NOMO-1 treated with dmso at 0.1 percent for 144 hours (cell line): ENCODE measurements at regions not wholly inside any gene's neighbourhood (a gene's known extent, or its start where the extent isn't known, plus 50 kb on each side); places are given as distances from the start of the nearest gene placed in this dataset.
"Not testable (repeated sequence)": the region's sequence is repeated elsewhere in the genome, so short reads cannot be mapped to it uniquely, and the experiment has no call there.

Source experiments
- DNase-seq: peaks from one replicate; lab custom pipeline; 2025; ENCODE audit not compliant: unreplicated experiment; lab: John Stamatoyannopoulos, UW

DNA sequence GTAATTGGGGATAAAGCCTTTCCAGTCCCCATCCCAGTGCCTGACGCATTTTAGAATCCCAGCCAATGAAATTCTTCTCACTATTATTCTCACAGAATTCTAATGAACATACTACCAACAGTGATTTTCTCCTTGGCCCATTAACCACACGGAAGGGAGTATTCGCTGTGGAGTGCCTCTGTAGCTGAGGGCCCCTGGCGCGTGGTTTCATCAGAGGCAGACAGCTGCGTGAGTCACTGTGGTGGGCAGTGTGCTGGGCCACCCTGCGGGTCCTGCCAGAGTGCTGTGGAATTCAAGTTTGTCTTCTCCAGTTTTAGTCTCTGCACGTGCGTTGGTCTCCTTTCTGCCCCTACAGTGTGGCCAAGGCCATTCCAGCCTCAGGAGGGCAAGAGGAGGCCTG lies 335.4 kb upstream of the FAT1 start:
- no peak for DNase-seq

DNA sequence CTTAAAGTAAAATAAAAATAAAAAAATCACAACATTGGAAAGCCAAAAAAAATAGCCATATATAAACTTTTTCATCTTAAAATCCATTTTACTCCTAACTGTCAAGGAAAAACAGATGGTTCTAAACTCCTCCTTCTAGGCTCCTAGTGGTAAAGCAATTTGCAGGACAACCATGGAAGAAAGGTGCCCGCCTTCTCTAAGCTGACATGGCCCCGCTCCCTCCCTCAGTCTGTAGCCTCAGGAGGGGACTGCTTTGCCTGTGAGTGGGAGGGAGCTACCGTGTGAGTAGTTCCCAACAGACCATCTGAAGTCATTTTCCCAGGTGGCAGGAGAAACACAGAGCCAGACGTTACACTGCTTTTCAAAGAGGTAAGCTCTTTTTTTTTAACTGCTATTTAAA lies 336.2 kb upstream of the FAT1 start:
- DNase-seq: no peak

DNA sequence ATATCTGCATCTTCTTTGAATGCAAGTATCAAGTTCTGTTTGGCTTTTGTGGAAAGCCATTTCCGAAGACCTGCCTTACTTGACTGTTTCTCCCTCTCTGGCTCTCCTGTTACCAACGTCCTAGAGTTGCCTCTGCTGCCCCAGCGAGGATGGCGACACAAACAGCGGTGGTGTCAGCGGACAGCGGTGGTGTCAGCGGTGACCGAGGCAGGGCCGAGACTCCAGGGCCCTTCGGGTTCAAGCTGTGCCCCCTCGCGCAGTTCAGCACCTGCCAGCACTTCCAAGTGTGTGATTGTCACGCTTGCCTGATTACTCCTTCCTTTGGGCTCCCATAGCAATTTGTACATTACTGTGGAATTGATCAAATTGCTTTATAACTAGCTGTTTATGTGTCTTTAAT lies 336.9 kb upstream of the FAT1 start:
- DNase-seq: no peak

DNA sequence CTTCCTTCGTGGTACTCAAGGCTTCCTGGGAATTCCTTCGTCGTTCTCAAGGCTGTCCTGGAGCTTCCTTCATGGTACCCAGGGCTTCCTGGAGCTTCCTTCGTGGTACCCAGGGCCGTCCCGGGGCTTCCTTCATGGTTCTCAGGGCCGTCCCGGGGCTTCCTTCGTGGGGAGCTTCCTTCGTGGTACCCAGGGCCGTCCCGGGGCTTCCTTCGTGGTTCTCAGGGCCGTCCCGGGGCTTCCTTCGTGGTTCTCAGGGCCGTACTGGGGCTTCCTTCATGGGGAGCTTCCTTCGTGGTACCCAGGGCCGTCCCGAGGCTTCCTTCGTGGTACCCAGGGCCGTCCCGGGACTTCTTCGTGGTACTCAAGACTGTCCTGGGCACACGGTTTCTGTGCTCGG lies 339.6 kb upstream of the FAT1 start:
- no peak for DNase-seq

DNA sequence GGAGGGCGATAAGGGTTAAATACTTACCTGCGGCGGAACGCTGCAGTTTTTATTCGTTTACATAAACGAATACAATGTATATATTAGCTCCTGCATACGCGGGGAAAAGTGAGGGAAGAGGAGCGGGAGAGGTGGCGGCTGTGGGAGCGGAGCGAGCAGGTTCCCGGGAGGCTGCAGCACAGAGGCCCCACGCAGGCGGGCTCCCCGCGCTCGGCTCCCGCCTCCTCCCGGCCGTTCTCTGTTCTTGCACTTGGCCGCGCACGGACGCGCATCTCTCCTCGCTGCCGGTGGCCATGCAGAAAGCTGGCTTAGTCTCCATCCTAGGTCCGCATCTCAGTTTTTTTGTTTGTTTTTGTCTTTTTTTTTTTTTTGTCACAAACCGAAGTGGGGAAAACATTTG lies 340.4 kb upstream of the FAT1 start:
- no peak for DNase-seq

DNA sequence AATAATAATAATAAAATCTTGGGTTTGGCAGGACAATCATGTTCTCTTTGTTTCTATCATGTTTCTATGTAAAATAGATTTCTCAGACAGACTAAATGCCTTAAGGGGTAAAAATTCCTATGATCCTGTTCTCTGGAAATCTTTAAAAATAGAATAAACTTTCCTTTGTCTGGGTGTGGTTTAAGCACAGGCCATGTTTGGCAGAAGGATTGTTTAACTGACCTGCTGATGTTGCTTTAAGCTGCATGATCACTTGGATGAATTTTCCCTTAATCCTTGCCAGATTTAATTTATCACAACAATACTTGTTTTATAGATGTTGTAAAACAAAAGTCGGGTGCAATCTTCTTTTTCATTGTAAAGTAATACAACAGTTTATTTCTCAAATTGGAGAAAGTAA lies 341.7 kb upstream of the FAT1 start:
- DNase-seq: no peak

DNA sequence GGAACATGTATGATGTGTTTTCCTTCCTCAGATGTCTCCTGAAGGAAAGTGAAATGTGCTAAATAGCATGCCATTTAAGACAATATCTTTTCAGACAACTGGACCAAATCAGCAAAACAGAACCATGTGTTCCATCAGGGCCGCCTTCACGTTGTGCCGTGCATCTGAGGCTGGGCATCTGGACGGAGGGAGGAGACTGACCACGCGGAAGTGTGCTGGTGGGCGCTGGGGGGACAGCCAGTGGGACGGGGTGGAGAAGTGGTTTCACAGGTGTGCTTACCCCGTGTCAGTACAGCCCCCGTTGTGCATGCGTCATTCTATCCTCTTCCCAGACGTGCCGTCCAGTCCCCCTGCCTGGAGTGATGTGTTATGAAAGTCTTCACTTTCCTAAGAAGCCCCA lies 342.1 kb upstream of the FAT1 start:
- no peak for DNase-seq

DNA sequence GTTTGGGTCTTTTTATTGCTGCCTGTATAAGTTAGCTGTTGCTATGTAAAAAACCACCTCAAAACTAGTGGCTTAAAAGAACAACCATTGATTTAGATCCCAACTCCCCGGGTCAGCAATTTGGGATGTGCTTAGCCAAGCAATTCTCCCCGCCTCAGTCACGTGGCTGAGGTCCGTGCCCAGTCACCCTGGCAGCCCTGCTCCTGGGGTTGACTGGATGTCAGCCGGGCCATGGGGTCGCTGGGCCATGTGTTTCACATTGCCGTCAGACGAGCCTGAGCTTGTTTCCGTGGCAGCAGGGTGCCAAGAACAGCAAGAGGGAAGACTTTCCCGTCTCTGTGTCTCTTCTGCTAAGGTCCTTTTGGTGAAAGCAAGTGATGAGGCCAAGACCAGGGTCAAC lies 345.7 kb upstream of the FAT1 start:
- no peak for DNase-seq

DNA sequence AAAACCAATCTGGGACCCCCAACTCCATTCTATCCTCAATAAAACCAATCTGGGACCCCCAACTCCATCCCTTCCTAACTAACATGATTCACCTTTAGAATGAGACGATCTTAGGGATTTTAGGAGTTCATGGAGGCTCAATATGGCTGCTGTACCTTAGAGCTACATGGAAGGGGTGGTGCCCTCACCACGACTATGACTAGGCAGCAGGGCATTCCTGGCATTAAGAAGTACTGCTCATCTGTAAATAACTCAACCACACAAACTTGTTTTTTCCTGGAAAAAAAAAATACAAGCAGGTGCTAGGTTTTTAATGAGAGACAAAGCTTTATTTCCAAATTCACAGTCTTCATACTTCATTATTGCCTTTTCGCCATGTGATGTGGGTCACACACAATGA lies 346.5 kb upstream of the FAT1 start:
- no peak for DNase-seq

DNA sequence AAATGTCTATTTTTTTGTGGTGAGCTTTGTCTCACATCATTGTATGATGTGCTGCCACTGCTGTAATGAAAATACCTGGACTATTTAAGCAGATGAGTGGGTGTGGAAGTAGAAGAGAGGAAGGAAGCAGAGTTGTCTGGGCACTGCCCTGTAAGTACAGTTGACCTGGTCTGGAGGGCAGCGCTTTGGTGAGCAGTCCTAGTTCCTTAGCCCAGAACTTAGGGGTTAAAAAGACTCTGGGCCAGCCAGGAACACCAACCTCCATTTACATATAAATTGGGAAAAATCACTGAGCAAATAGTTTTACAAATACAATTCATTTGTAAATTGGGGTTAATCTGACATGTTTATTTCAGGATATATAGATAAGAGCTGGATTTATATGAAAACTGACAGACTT lies 347.1 kb upstream of the FAT1 start:
- DNase-seq: no peak

DNA sequence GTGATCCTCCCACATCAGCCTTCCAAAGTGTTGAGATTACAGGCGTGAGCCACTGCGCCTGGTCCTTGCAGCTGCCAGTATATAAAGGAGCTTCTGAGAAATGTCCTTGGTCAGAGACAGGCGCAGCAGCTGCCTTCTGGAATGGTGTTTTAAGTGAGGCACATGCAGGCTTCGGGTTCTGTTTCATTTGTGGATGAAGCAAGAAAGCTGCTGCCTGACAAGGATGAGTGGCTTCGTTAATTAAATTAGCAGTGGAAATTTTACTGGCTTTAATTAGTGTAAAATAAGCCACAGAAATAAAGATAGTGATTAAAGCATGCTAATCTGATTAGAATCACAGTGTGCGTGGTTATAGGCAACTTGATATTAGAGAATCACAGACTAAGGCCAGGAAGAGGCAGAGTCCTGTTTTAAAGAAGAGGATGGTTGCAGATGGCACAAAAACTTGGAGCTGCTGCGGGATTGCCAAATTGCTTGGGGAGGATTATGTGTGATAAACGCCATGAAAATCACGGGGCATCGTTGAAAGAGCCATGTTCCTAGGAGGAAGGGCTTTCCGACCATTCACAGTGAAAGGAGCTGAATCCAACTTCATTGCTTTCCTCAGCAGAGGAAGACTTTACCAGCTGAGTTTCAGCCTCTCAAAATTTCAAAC lies 348.4 kb upstream of the FAT1 start:
- no peak for DNase-seq

DNA sequence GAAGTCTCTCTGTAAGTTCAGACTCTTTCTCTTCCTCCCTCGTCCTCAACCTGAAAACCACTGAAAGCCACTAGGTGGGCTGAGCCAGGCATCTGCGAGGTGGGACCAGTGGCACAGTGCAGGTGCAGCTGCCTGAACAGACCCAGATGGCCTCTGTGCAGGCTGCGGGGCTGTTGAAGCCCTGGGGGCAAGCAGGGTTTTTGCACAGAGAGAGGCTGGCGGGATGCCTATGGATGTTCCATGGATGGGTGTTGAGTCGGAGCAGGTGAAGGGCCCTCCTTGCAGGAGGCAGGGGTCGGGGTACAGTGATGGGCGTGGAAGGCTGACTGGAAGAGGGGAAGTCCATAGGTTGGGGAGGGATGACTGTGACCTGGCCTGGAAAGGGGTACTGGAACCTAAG lies 350.2 kb upstream of the FAT1 start:
- DNase-seq: no peak

DNA sequence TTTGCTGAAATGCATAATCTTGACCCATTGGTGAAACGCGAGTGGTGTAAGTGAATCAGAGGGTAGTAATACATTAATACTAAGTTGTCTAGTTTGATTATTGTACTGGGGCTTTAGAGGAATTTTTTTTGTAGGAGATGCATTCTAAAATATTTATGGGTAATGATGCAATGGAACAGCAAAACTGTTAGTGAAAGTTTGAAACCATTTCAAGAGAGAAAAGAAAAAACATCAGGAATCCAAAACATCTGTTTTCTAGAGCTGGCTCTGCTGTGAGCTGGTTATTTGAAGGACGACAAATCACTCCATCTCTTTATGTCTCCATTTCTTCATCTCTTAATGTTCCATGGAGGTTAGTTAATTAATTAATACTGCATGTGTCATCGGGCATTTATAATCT lies 351.9 kb upstream of the FAT1 start:
- no peak for DNase-seq

DNA sequence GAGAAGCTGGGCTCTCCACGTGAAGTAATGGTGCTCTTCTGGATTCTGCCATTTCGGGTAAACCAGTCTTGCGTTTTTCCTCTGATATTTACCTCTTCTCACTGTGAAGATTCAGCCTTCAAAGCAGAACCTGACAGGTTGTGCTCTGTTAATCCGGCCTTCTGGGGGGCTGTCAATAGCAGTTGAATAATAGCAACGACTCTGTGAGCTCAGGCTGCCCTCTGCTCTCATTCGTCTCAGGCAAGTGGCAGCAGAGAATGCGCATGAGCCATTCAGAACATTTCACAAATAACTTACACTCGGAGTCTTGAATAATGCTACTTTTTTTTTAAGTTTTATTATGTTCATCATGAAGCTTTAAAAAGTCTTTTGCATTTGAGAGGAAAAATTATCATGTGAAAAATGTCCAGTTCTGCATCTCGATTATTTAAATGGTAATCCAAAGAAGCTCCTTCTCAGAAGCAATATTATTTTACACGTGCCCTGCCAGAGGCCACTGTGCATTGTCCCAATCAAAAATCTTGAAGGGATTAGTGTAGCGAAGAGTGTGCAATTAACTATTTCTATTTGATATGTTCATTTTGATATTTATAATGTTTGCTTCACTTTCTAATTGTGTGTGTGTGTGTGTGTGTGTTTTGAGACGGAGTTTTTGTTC lies 354.2 kb upstream of the FAT1 start:
- DNase-seq: no peak

DNA sequence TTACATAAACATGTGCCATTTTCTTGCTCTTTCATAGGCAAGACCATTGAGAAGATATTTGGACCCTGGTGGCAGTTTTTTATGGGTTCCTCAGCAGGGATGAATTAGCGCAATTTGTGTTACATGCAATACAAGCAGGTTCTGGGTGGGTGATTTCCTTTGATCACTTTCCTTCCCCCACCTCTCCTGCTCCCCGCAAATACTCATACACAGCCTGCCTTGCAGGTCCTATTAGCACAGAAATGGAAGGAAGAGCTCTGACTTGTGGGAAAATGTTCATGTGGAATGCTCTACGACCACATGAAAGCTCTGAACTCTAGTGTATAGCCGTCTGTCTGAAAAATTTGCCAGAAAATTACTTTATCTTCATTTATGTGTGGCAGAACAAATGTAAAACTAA lies 361.0 kb upstream of the FAT1 start:
- DNase-seq: no peak

DNA sequence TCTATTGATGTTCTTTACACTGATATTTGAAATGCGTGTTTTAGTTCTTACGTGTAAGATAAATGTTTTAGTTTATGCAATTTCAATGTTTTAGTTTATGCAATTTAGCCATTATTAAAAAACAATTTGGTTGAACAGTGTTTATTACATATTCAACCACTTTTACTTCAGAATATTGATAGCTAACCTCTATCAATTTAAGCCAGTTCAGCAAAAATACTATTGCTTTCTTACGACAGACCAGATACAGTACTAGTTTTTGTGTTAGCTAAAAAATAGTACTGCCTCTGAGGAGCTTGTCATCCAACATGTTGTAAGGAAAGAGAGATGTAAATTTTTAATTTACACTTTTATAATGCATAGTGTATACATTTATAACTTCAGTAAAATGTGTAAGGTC lies 361.7 kb upstream of the FAT1 start:
- no peak for DNase-seq

DNA sequence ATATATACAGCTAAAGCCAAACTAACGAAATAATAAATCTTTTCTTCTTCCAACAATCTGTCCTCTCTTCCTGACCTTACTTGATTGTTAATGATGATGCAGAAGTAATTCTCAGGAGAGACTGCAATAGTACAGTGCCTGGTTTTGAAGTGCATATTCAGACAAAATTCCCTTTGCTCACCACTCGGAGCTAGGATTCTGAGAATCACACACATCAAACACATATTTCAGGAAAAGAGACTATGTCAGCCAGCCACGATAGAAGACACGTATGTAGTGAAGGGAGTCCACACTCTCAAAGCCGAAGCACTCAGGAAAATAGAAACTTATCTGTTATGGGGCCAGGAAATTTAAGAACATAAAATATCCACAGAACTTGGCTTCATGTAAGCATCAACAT lies 362.5 kb upstream of the FAT1 start:
- no peak for DNase-seq

DNA sequence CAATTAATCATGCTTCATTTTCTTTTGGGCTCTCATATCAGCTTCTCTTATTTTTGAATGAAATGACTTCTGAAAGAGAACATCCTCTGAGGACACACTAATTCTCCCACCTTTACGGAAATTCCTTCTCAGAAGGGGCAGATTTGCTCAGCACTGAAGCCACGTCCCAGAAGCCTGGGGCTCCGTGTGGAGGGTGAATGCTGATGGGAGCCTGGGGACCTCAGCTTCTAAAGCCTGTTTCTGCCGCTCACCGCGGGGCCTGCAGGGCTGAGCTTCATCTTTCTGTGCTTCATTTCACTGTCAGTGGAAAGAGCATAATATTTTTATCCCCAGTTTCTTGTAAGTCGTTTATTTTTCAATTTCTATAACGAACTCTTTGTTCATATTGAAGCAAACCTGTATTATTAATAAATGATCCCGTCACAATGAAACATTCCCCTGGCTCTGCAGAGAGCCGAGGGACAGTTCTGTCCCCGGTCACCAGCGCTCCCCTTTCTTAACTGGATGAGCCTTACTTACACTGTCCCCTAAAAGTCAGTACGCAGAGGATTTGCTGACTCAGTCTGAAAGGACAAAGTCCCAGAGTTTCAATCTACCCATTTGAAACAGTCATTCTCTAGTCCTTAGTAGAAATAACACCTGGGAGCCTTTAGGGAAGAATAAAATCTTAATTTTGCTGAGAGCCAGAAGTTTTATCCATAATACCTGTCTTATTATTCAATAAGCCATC lies 364.6 kb upstream of the FAT1 start:
- no peak for DNase-seq

DNA sequence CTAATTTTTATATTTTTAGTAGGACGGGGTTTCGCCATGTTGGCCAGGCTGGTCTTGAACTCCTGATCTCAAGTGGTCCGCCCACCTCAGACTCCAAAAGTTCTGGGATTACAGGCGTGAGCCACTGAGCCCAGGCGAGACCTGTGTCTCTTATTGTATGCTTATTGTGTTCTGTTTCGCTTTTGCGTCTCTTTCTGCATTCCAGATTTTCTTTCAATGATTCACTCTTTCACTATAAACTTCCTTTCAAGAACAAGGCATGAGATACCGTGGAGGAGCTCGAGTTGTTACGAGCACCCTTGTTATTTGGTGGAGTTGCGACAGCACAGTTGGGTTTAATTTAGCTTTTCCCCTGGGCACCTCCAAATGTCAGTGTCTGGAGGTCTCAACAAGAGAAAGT lies 366.7 kb upstream of the FAT1 start:
- DNase-seq: no peak

DNA sequence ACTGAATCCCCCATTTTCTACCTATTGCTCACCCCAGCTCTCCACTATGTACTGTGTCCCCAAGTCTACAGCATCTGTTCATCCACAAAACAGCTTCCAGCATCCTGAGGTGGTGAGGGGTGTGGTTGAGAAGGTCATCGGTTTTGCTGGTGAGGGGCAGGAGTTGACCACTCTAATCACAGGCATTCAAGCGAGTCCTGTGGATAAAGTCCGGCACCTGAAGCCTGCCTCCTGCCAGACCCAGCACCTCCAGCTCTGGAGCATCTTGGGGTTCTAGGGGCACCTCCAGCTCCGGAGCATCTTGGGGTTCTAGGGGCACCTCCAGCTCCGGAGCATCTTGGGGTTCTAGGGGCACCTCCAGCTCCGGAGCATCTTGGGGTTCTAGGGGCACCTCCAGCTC lies 367.2 kb upstream of the FAT1 start:
- DNase-seq: not testable (repeated sequence)

DNA sequence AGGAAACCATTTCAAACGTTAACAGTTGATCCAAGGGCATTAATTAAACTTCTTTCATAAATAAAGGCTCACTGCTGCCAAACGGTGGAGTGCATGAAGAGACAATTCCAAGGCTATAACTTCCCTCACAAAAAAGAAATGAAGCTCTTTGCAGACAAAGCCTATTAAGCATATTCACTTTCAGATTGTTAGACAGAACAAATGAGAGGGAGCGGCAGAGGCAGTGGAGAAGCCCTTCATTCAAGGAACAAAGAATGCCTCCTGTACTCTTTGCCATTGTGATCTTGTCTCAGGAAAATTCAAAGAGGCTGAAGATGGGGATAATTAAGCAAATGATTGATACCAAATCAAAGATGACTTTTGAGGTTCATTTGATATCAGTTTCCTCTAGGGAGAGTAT lies 370.5 kb upstream of the FAT1 start:
- no peak for DNase-seq

DNA sequence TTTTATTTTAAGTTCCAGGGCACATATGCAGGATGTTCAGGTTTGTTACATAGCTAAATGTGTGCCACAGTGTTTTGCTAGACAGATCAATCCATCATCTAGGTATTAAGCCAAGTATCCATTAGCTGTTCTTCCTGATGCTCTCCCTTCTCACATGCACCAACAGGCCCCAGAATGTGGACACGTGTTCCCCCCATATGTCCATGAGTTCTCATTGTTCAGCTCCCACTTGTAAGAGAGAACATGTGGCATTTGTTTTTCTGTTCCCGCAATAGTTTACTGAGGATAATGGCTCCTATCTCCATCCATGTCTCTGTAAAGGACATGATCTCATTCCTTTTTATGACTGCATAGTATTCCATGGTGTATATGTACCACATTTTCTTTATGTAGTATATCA lies 374.8 kb upstream of the FAT1 start:
- DNase-seq: no peak

DNA sequence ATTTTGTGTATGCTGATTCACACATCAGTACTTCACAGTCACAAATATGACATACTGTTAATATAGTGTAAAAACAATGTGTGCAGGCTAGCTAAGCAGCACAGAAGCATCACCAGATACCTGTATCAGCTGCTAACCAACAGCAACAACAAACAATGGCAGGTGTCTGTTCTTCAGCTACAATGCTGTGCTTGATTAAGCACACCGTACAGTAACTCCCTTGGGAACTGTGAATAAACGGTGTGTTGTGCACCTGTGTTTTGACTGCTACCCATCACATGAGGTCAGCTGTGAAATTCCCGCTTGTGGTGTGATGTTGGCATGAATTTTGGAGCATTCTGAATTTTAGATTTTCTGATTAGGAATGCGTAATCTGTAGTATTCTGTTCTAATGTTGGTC lies 379.7 kb upstream of the FAT1 start:
- no peak for DNase-seq
